HepG2 (cell line): ENCODE measurements at regions not wholly inside any gene's neighbourhood (a gene's known extent, or its start where the extent isn't known, plus 50 kb on each side); places are given as distances from the start of the nearest gene placed in this dataset.
"Not testable (repeated sequence)": the region's sequence is repeated elsewhere in the genome, so short reads cannot be mapped to it uniquely, and the experiment has no call there.

Source experiments
- ATAC-seq: fragments of 200-7000 bp; cut with Tn5 transposase; 3 replicates; pipeline ENCODE4 v1.9.1; 2020; ENCODE audit warnings: mild to moderate bottlenecking, moderate library complexity
- BruUV-seq: library from RNA; stranded (reverse); fragments of 400-500 nt; replicated peaks from 2 replicates; lab custom pipeline; 2021; lab: Mats Ljungman, UMichigan
- CTCF ChIA-PET: fragments of 300-600 bp; formaldehyde crosslinking; extraction: SDS; loops from one replicate; lab custom pipeline; 2021; ENCODE audit warnings: low total read pairs, inconsistent platforms, low intra/inter-chr PET ratio; lab: Yijun Ruan, JAX
- POLR2A ChIA-PET: fragments of 350-600 bp; sonication (Branson Sonifier 250); formaldehyde crosslinking; loops from one replicate; lab custom pipeline; 2020; ENCODE audit warnings: antibody characterized with exemption, inconsistent platforms; lab: Yijun Ruan, JAX
- DNase-seq: peaks from one replicate; pipeline ENCODE4 v3.0.0-alpha.2; 2015; ENCODE audit warnings: low spot score
- FAIRE-seq: peaks from 3 replicates; lab custom pipeline; 2011; peaks lifted over from hg19 to GRCh38; lab: Jason Lieb, UNC
- H2AFZ ChIP-seq: one replicate; pipeline ENCODE4 v1.6.1; 2011; ENCODE audit warnings: low read length, inconsistent platforms
- H3K27ac ChIP-seq: fragments of 300-600 bp; 3 replicates; pipeline ENCODE4 v1.8.0; 2011; ENCODE audit warnings: mixed run types, mild to moderate bottlenecking, mixed read lengths, low read length, inconsistent platforms; ENCODE audit not compliant: insufficient read depth; ENCODE audit errors: extremely low read length
- H3K27me3 ChIP-seq, 2 experiments: fragments of 200-600 bp in 1 of 2; 2 replicates in 1 of 2; 3 replicates in 1 of 2; pipeline versions ENCODE4 v1.6.0 to v1.8.0; 2011; ENCODE audit warnings: low read length in 2 of 2, mild to moderate bottlenecking in 2 of 2, moderate library complexity in 2 of 2, inconsistent platforms in 1 of 2; ENCODE audit not compliant: insufficient read depth in 2 of 2, control insufficient read depth in 1 of 2
- H3K36me3 ChIP-seq, 2 experiments: fragments of 200-600 bp in 1 of 2; replicated peaks in 1 of 2; 2 replicates in 1 of 2; 3 replicates in 1 of 2; pipeline versions ENCODE4 v1.5.1 to v1.8.0; 2011; ENCODE audit warnings: low read length in 2 of 2, inconsistent platforms in 1 of 2; ENCODE audit not compliant: insufficient read depth in 2 of 2, control insufficient read depth in 1 of 2
- H3K4me1 ChIP-seq: 2 replicates; pipeline ENCODE4 v1.5.1; 2012; ENCODE audit warnings: low read length, inconsistent platforms; ENCODE audit not compliant: insufficient read depth
- H3K4me2 ChIP-seq: 2 replicates; pipeline ENCODE4 v1.6.0; 2011; ENCODE audit warnings: low read depth, low read length, inconsistent platforms
- H3K4me3 ChIP-seq, 3 experiments: fragments of 200-600 bp in 1 of 3; sonication (generic), shearing (Covaris generic) in 1 of 3; replicated peaks in 1 of 3; 2 replicates each; pipeline ENCODE4 v1.5.1; 2011 to 2016; ENCODE audit warnings: low read length in 3 of 3, inconsistent platforms in 2 of 3, low read depth in 2 of 3, mild to moderate bottlenecking in 2 of 3, control low read depth in 1 of 3, mixed read lengths in 1 of 3; ENCODE audit not compliant: insufficient read depth in 1 of 3
- H3K79me2 ChIP-seq: one replicate; pipeline ENCODE4 v1.6.1; 2011; ENCODE audit warnings: low read length, inconsistent platforms; ENCODE audit not compliant: insufficient read depth
- H3K9ac ChIP-seq: 2 replicates; pipeline ENCODE4 v1.6.0; 2011; ENCODE audit warnings: mild to moderate bottlenecking, low read depth, low read length, inconsistent platforms; ENCODE audit not compliant: insufficient read depth
- H3K9me3 ChIP-seq: 2 replicates; pipeline ENCODE4 v1.5.1; 2012; ENCODE audit warnings: mild to moderate bottlenecking, low read length
- H4K20me1 ChIP-seq: 2 replicates; pipeline ENCODE4 v1.6.0; 2011; ENCODE audit warnings: inconsistent platforms, mild to moderate bottlenecking, low read length, moderate library complexity; ENCODE audit not compliant: insufficient read depth
- GPN1 ChIP-seq: sonication (generic); formaldehyde crosslinking; IDR thresholded peaks from 2 replicates; pipeline ENCODE4 v1.5.1; 2020; ENCODE audit warnings: missing genetic modification reagents, borderline replicate concordance
- GTF3A ChIP-seq: sonication (generic); formaldehyde crosslinking; conservative IDR thresholded peaks from 2 replicates; pipeline ENCODE4 v1.4.0; 2020; ENCODE audit warnings: mild to moderate bottlenecking, missing genetic modification reagents
- POLR2A ChIP-seq, 2 experiments: IDR thresholded peaks; 2 replicates each; pipeline ENCODE4 v1.6.1; 2011; ENCODE audit warnings: low read depth in 2 of 2, low read length in 2 of 2, mild to moderate bottlenecking in 1 of 2, moderate library complexity in 1 of 2; ENCODE audit not compliant: insufficient read depth in 1 of 2
- REL ChIP-seq: sonication (generic); formaldehyde crosslinking; conservative IDR thresholded peaks from 2 replicates; pipeline ENCODE4 v1.8.0; 2022; ENCODE audit warnings: mild to moderate bottlenecking, missing genetic modification reagents, moderate library complexity
- SIN3A ChIP-seq: IDR thresholded peaks from 2 replicates; pipeline ENCODE4 v1.6.1; 2011; ENCODE audit warnings: low read depth, mild to moderate bottlenecking, control low read depth, low read length, borderline replicate concordance
- ZNF484 ChIP-seq: sonication (generic); formaldehyde crosslinking; IDR thresholded peaks from 2 replicates; pipeline ENCODE4 v1.5.1; 2020; ENCODE audit warnings: mild to moderate bottlenecking, low read depth, missing genetic modification reagents, borderline replicate concordance
- ZNF589 ChIP-seq: sonication (generic); formaldehyde crosslinking; conservative IDR thresholded peaks from 2 replicates; pipeline ENCODE4 v1.8.0; 2022; ENCODE audit warnings: mild to moderate bottlenecking, moderate library complexity, missing genetic modification reagents
- ZNF670 ChIP-seq: sonication (generic); formaldehyde crosslinking; IDR thresholded peaks from 2 replicates; pipeline ENCODE4 v1.8.0; 2022; ENCODE audit warnings: mild to moderate bottlenecking, missing genetic modification reagents, borderline replicate concordance
- ZSCAN30 ChIP-seq: sonication (generic); formaldehyde crosslinking; IDR thresholded peaks from 2 replicates; pipeline ENCODE4 v1.5.0; 2020; ENCODE audit warnings: mild to moderate bottlenecking, missing genetic modification reagents
- WGBS: methylation state at CpG from one replicate; pipeline ENCODE4 v1.1.6; 2017; ENCODE audit warnings: low lambda C conversion rate; 5-methylcytosine and 5-hydroxymethylcytosine counted together
- in situ Hi-C: cut with HindIII; loops from 2 replicates; pipeline ENCODE4 v1.10.0; 2017; ENCODE audit warnings: low pct_unique_long_range_greater_than_20kb; ENCODE audit not compliant: extremely low pct_ligation_motif_present
- intact Hi-C: fragments of 100-400 bp; cut with micrococcal nuclease; formaldehyde crosslinking; loops from one replicate; pipeline ENCODE4 v1.10.0; 2022; ENCODE audit not compliant: unreplicated experiment

- no TSS peak for BruUV-seq
- Histone ChIP-seq H4K20me1 (no peaks in the 10 kb centered on the region), H3K4me1 (no peaks in the 10 kb centered on the region), H2AFZ (no peak overlapping the region), H3K9ac (no peak overlapping the region), H3K27ac (no peak overlapping the region), H3K27me3 (no peaks in the 10 kb centered on the region), H3K4me2 (no peak overlapping the region), H3K36me3 (no peaks in the 10 kb centered on the region), H3K4me3 (no peak overlapping the region), H3K79me2 (no peaks in the 10 kb centered on the region), H3K9me3 (no peaks in the 10 kb centered on the region)
- in situ Hi-C loops (no loop called here), intact Hi-C loops (no loop called here)
- FAIRE-seq (no peak), DNase-seq (no peak), ATAC-seq (no peak)
- no peak for TF ChIP-seq ZNF589 (CRISPR knock-in tag)
- no peak for TF ChIP-seq ZSCAN30 (CRISPR knock-in tag)
- no peak for TF ChIP-seq ZNF670
- TF ChIP-seq REL (CRISPR knock-in tag) = no peak
- ChIA-PET CTCF (no interaction called here), POLR2A (no interaction called here)
- 3% methylated on average over 2 of the region's 2 CpGs for WGBS
Observed at GRCh38 chr17:63295288-63295687, 150.8 kb downstream of the CYB561 start.

- FAIRE-seq (no peak), ATAC-seq (no peak), DNase-seq (no peak)
- H4K20me1 ChIP-seq = no peaks in the 10 kb centered on the region
- no peak overlapping the region for H3K4me2 ChIP-seq
- H3K9me3 ChIP-seq = no peaks in the 10 kb centered on the region
- H2AFZ ChIP-seq = no peak overlapping the region
- ChIA-PET POLR2A (no interaction called here), CTCF (no interaction called here)
- H3K9ac ChIP-seq = no peak overlapping the region
- H3K4me3 ChIP-seq = no peak overlapping the region
- H3K36me3 ChIP-seq = no peaks in the 10 kb centered on the region
- in situ Hi-C loops = no loop called here
- H3K27ac ChIP-seq = no peak overlapping the region
- TF ChIP-seq GTF3A = no peak
- TF ChIP-seq POLR2A (IDR thresholded peaks at IDR 0.05; ENCODE audit: insufficient read depth in 1 of 2, low read depth in 2 of 2, low read length in 2 of 2) = no peak
- TF ChIP-seq SIN3A = no peak
- TF ChIP-seq GPN1 (CRISPR knock-in tag) = no peak
- TF ChIP-seq ZNF484 (CRISPR knock-in tag) = no peak
- WGBS = 10% methylated on average over 1 of the region's 1 CpG
- BruUV-seq = no TSS peak
- no peaks in the 10 kb centered on the region for H3K79me2 ChIP-seq
- no peaks in the 10 kb centered on the region for H3K27me3 ChIP-seq
- intact Hi-C loops = no loop called here
- H3K4me1 ChIP-seq = no peaks in the 10 kb centered on the region
Observed at GRCh38 chr17:63295839-63296590, 150.1 kb downstream of the CYB561 start.

- DNase-seq, H3K27ac ChIP-seq, intact Hi-C loops, H3K4me3 ChIP-seq, ATAC-seq, H3K4me2 ChIP-seq, H3K4me1 ChIP-seq, FAIRE-seq, H3K9me3 ChIP-seq, H4K20me1 ChIP-seq, in situ Hi-C loops, H2AFZ ChIP-seq, H3K9ac ChIP-seq, H3K36me3 ChIP-seq, POLR2A ChIA-PET, BruUV-seq, CTCF ChIA-PET, H3K27me3 ChIP-seq, H3K79me2 ChIP-seq: not testable (repeated sequence)
- WGBS = 34% methylated on average over 1 of the region's 1 CpG
Observed at GRCh38 chr17:63298916-63299315, 147.2 kb downstream of the CYB561 start.
